GM23338 (cell line): ENCODE measurements at regions not wholly inside any gene's neighbourhood (a gene's known extent, or its start where the extent isn't known, plus 50 kb on each side); places are given as distances from the start of the nearest gene placed in this dataset.
A peak's percentile ranks its signal among the peaks of the same experiment; 100 is the strongest.
"Not testable (repeated sequence)": the region's sequence is repeated elsewhere in the genome, so short reads cannot be mapped to it uniquely, and the experiment has no call there.

Source experiments
- ATAC-seq: fragments of 200-7000 bp; cut with Tn5 transposase; 3 replicates; pipeline ENCODE4 v1.9.1; 2020
- DNase-seq: peaks from one replicate; pipeline ENCODE4 v3.0.0-alpha.2; 2015; ENCODE audit warnings: low spot score
- H2AFZ ChIP-seq: fragments of 200-600 bp; sonication (generic); 2 replicates; pipeline ENCODE4 v1.8.0; 2016; ENCODE audit warnings: antibody characterized with exemption, mild to moderate bottlenecking, moderate library complexity
- H3F3A ChIP-seq: fragments of 200-600 bp; sonication (generic); replicated peaks from 2 replicates; pipeline ENCODE4 v1.8.0; 2017; ENCODE audit warnings: antibody characterized with exemption, mixed run types, low read depth
- H3K27ac ChIP-seq: fragments of 200-600 bp; sonication (generic); 2 replicates; pipeline ENCODE4 v1.6.1; 2016; ENCODE audit warnings: low read depth
- H3K27me3 ChIP-seq: fragments of 200-600 bp; sonication (generic); 2 replicates; pipeline ENCODE4 v1.8.0; 2016; ENCODE audit warnings: mild to moderate bottlenecking, mixed run types, moderate library complexity; ENCODE audit not compliant: insufficient read depth
- H3K36me3 ChIP-seq: fragments of 200-600 bp; sonication (generic); 2 replicates; pipeline ENCODE4 v1.8.0; 2016; ENCODE audit warnings: mild to moderate bottlenecking; ENCODE audit not compliant: insufficient read depth
- H3K4me1 ChIP-seq: fragments of 200-600 bp; sonication (generic); 2 replicates; pipeline ENCODE4 v1.8.0; 2016; ENCODE audit warnings: mild to moderate bottlenecking, moderate library complexity; ENCODE audit not compliant: insufficient read depth
- H3K4me2 ChIP-seq: fragments of 200-600 bp; sonication (generic); 2 replicates; pipeline ENCODE4 v1.7.1; 2017; ENCODE audit warnings: mixed run types
- H3K4me3 ChIP-seq: fragments of 200-600 bp; sonication (generic); 2 replicates; pipeline ENCODE4 v1.6.1; 2016; ENCODE audit warnings: mixed run types
- H3K79me2 ChIP-seq: fragments of 200-600 bp; sonication (generic); replicated peaks from 2 replicates; pipeline ENCODE4 v1.8.0; 2017; ENCODE audit warnings: mild to moderate bottlenecking; ENCODE audit not compliant: insufficient read depth
- H3K9me2 ChIP-seq: fragments of 200-600 bp; sonication (generic); 2 replicates; pipeline ENCODE4 v1.8.0; 2017; ENCODE audit not compliant: insufficient read depth
- H4K20me1 ChIP-seq: fragments of 200-600 bp; sonication (generic); replicated peaks from 2 replicates; pipeline ENCODE4 v1.8.0; 2017; ENCODE audit warnings: mild to moderate bottlenecking; ENCODE audit not compliant: insufficient read depth
- H3K27ac Mint-ChIP-seq: 2 replicates; pipeline ENCODE4 v1.8.0; 2020; ENCODE audit warnings: inconsistent platforms, mild to moderate bottlenecking, moderate library complexity, mixed read lengths
- H3K27me3 Mint-ChIP-seq: 3 replicates; pipeline ENCODE4 v1.8.0; 2022; ENCODE audit warnings: low read depth, mild to moderate bottlenecking, moderate library complexity, mixed read lengths, inconsistent platforms; ENCODE audit not compliant: insufficient read depth, poor library complexity
- H3K36me3 Mint-ChIP-seq: 3 replicates; pipeline ENCODE4 v1.8.0; 2021; ENCODE audit warnings: low read depth, mild to moderate bottlenecking, inconsistent platforms, moderate library complexity, mixed read lengths
- H3K4me1 Mint-ChIP-seq: 3 replicates; pipeline ENCODE4 v1.8.0; 2020; ENCODE audit warnings: mild to moderate bottlenecking, inconsistent platforms, mixed read lengths
- H3K4me3 Mint-ChIP-seq: 3 replicates; pipeline ENCODE4 v1.8.0; 2021; ENCODE audit warnings: moderate library complexity, mild to moderate bottlenecking, inconsistent platforms, mixed read lengths
- H3K9me3 Mint-ChIP-seq: 3 replicates; pipeline ENCODE4 v1.8.0; 2020; ENCODE audit warnings: moderate library complexity, mild to moderate bottlenecking, inconsistent platforms, mixed read lengths
- CREB1 ChIP-seq: fragments of 250-450 bp; sonication (Bioruptor Pico); IDR thresholded peaks from 2 replicates; pipeline ENCODE4 v1.5.0; 2020; ENCODE audit warnings: low read depth, mild to moderate bottlenecking, moderate library complexity
- CTCF ChIP-seq, 2 experiments: fragments of 200-600 bp in 1 of 2; sonication (generic) in 1 of 2; conservative IDR thresholded peaks; 2 replicates each; pipeline versions ENCODE4 v1.5.1 to v1.6.1; 2016 to 2017; ENCODE audit warnings: antibody characterized with exemption in 2 of 2, low read depth in 2 of 2, mild to moderate bottlenecking in 2 of 2, moderate library complexity in 1 of 2

GRCh38 chr3:75572303-75572702 is 91.8 kb upstream of the FRG2C start:
- ATAC-seq, H3K27ac Mint-ChIP-seq, H3K4me1 Mint-ChIP-seq, H3K4me3 ChIP-seq, H3K4me2 ChIP-seq, H3K36me3 Mint-ChIP-seq, H2AFZ ChIP-seq, H3K4me1 ChIP-seq, H3K9me3 Mint-ChIP-seq, H3K27ac ChIP-seq, H3K79me2 ChIP-seq, H3K9me2 ChIP-seq, H4K20me1 ChIP-seq, H3K4me3 Mint-ChIP-seq, H3K36me3 ChIP-seq, H3F3A ChIP-seq, H3K27me3 Mint-ChIP-seq, DNase-seq, H3K27me3 ChIP-seq: not testable (repeated sequence)

- H3K9me2 ChIP-seq, H3K27ac Mint-ChIP-seq, H3K36me3 ChIP-seq, ATAC-seq, H3K9me3 Mint-ChIP-seq, DNase-seq, H4K20me1 ChIP-seq, H3F3A ChIP-seq, H3K79me2 ChIP-seq, H3K36me3 Mint-ChIP-seq, H3K27ac ChIP-seq: not testable (repeated sequence)
- H2AFZ ChIP-seq = peak overlapping the region; percentile 69; the same call in 1 of the 2 replicates
- peak overlapping the region; percentile 75 for H3K4me3 ChIP-seq
- peaks cover 14% of the 10 kb centered on the region for H3K4me1 ChIP-seq
- Mint-ChIP-seq H3K27me3 (peaks cover 47% of the 10 kb centered on the region), H3K4me3 (peak overlapping the region; percentile 77), H3K4me1 (peaks cover 38% of the 10 kb centered on the region)
- H3K27me3 ChIP-seq = peaks cover 44% of the 10 kb centered on the region
- peak overlapping the region; percentile 83 for H3K4me2 ChIP-seq
Observed at GRCh38 chr3:75579091-75579490, 85.0 kb upstream of the FRG2C start.

- Histone ChIP-seq H3K4me1 (peaks cover 14% of the 10 kb centered on the region), H3K4me3 (peak overlapping the region; percentile 75), H3K4me2 (peak overlapping the region; percentile 83), H2AFZ (peak overlapping the region; percentile 69; the same call in 1 of the 2 replicates), H3K27me3 (peaks cover 44% of the 10 kb centered on the region)
- Mint-ChIP-seq H3K27me3 (peaks cover 47% of the 10 kb centered on the region), H3K4me3 (peak overlapping the region; percentile 77), H3K4me1 (peaks cover 39% of the 10 kb centered on the region)
- not testable (repeated sequence) for H3F3A ChIP-seq, H3K79me2 ChIP-seq, H3K9me3 Mint-ChIP-seq, H3K27ac ChIP-seq, DNase-seq, H3K36me3 ChIP-seq, H3K9me2 ChIP-seq, H3K27ac Mint-ChIP-seq, ATAC-seq, H4K20me1 ChIP-seq, H3K36me3 Mint-ChIP-seq
Observed at GRCh38 chr3:75579536-75579935, 84.6 kb upstream of the FRG2C start.

GRCh38 chr3:75579981-75580782 is 83.9 kb upstream of the FRG2C start:
- H3K36me3 ChIP-seq, H3K27ac ChIP-seq, H3K9me3 Mint-ChIP-seq, H3K27ac Mint-ChIP-seq, H3K79me2 ChIP-seq, H3K9me2 ChIP-seq, H4K20me1 ChIP-seq, H3F3A ChIP-seq, H3K36me3 Mint-ChIP-seq: not testable (repeated sequence)
- Mint-ChIP-seq H3K4me3 (peak overlapping the region; percentile 77), H3K27me3 (peaks cover 44% of the 10 kb centered on the region), H3K4me1 (peaks cover 39% of the 10 kb centered on the region)
- Histone ChIP-seq H3K27me3 (peaks cover 44% of the 10 kb centered on the region), H3K4me2 (peak overlapping the region; percentile 83), H3K4me3 (peak overlapping the region; percentile 75), H3K4me1 (peaks cover 14% of the 10 kb centered on the region), H2AFZ (peak overlapping the region; percentile 84; the same call in 1 of the 2 replicates)
- ATAC-seq (peak; percentile 88), DNase-seq (peak; percentile 53)
- TF ChIP-seq CREB1 (CRISPR knock-in tag) (0 out of 2 replicates have a peak, but pooled peaks have one; percentile 20), CTCF (conservative IDR thresholded peaks at IDR 0.05; ENCODE audit: low read depth in 2 of 2) (peak; percentile 38 to 61)

- peak overlapping the region; percentile 22; the same call in 1 of the 2 replicates for H3K27ac Mint-ChIP-seq
- H3F3A ChIP-seq = not testable (repeated sequence)
- DNase-seq = peak; percentile 77
Observed at GRCh38 chr3:75582536-75582935, 81.6 kb upstream of the FRG2C start.

More at GRCh38 chr3:75582536-75582935, 81.6 kb upstream of the FRG2C start:
- not testable (repeated sequence) for H3K9me3 Mint-ChIP-seq, H4K20me1 ChIP-seq, H3K9me2 ChIP-seq, H3K79me2 ChIP-seq, ATAC-seq, H3K36me3 ChIP-seq, H3K27ac ChIP-seq, H2AFZ ChIP-seq, H3K36me3 Mint-ChIP-seq
- Histone ChIP-seq H3K27me3 (peaks cover 43% of the 10 kb centered on the region), H3K4me2 (peak overlapping the region; percentile 60), H3K4me1 (peaks cover 14% of the 10 kb centered on the region), H3K4me3 (peak overlapping the region; percentile 27; the same call in 1 of the 2 replicates)
- H3K27me3 Mint-ChIP-seq = peaks cover 42% of the 10 kb centered on the region
- peak overlapping the region; percentile 49 for H3K4me3 Mint-ChIP-seq
- H3K4me1 Mint-ChIP-seq = peaks cover 47% of the 10 kb centered on the region
